Neural crest cell (in vitro differentiated cells): ENCODE measurements at regions not wholly inside any gene's neighbourhood (a gene's known extent, or its start where the extent isn't known, plus 50 kb on each side); places are given as distances from the start of the nearest gene placed in this dataset.

Experiments
- DNase-seq: peaks from one replicate; pipeline ENCODE4 v3.0.0; 2021; ENCODE audit warnings: low read depth, mixed read lengths, low spot score
- H3K27ac Mint-ChIP-seq: one replicate; pipeline ENCODE4 v1.8.0; 2021; ENCODE audit warnings: mild to moderate bottlenecking, mixed read lengths; ENCODE audit not compliant: unreplicated experiment
- H3K27me3 Mint-ChIP-seq: 2 replicates; pipeline ENCODE4 v1.8.0; 2021; ENCODE audit warnings: low read depth, mild to moderate bottlenecking, mixed read lengths
- H3K36me3 Mint-ChIP-seq: 2 replicates; pipeline ENCODE4 v1.8.0; 2021; ENCODE audit warnings: low read depth, mild to moderate bottlenecking, mixed read lengths
- H3K4me1 Mint-ChIP-seq: 2 replicates; pipeline ENCODE4 v1.8.0; 2021; ENCODE audit warnings: mixed read lengths
- H3K4me3 Mint-ChIP-seq: one replicate; pipeline ENCODE4 v1.8.0; 2021; ENCODE audit warnings: mild to moderate bottlenecking, mixed read lengths
- H3K9me3 Mint-ChIP-seq: 2 replicates; pipeline ENCODE4 v1.8.0; 2021; ENCODE audit warnings: mixed read lengths
- TF ChIP-seq, protein P1 (sequence below): fragments of 200-600 bp; sonication (generic); conservative IDR thresholded peaks from 2 replicates; pipeline ENCODE4 v1.5.0; 2021; ENCODE audit warnings: antibody characterized with exemption, mild to moderate bottlenecking

DNA sequence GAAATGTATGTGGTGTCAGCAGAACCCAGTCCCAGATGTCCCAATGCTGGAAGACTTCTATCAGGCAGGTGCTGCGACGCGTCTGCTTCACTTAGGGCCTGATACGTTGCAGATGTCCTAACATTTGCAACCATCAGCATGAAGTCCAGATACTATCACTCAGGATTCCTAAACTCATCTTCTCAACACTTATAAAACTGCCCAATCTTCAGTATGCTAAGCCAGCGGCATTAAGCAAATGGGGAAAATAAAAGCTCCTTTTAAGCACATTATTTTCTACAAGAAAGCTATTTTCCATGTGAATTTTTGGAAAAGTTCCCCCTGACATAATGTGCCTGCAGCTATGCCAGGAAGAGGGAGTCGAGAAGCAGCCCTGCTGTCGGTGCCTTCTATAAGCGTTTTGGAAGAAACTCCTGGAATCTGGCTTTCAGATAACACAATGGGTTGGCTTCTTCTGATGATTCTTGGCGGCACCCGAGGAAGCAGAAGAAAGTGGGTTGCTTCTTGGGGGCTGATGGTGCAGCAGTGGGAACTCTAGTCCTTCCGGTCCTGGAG is 60.7 kb upstream of the ITGA6 start:
- H3K4me1 Mint-ChIP-seq: peaks cover 9% of the 10 kb centered on the region
- H3K36me3 Mint-ChIP-seq: peaks cover 12% of the 10 kb centered on the region
- H3K9me3 Mint-ChIP-seq: peaks cover 28% of the 10 kb centered on the region
- no peak overlapping the region for H3K4me3 Mint-ChIP-seq
- no peaks in the 10 kb centered on the region for H3K27me3 Mint-ChIP-seq
- no peak overlapping the region for H3K27ac Mint-ChIP-seq
- TF ChIP-seq, protein P1, sequence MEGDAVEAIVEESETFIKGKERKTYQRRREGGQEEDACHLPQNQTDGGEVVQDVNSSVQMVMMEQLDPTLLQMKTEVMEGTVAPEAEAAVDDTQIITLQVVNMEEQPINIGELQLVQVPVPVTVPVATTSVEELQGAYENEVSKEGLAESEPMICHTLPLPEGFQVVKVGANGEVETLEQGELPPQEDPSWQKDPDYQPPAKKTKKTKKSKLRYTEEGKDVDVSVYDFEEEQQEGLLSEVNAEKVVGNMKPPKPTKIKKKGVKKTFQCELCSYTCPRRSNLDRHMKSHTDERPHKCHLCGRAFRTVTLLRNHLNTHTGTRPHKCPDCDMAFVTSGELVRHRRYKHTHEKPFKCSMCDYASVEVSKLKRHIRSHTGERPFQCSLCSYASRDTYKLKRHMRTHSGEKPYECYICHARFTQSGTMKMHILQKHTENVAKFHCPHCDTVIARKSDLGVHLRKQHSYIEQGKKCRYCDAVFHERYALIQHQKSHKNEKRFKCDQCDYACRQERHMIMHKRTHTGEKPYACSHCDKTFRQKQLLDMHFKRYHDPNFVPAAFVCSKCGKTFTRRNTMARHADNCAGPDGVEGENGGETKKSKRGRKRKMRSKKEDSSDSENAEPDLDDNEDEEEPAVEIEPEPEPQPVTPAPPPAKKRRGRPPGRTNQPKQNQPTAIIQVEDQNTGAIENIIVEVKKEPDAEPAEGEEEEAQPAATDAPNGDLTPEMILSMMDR: no peak
- no peak for DNase-seq

DNA sequence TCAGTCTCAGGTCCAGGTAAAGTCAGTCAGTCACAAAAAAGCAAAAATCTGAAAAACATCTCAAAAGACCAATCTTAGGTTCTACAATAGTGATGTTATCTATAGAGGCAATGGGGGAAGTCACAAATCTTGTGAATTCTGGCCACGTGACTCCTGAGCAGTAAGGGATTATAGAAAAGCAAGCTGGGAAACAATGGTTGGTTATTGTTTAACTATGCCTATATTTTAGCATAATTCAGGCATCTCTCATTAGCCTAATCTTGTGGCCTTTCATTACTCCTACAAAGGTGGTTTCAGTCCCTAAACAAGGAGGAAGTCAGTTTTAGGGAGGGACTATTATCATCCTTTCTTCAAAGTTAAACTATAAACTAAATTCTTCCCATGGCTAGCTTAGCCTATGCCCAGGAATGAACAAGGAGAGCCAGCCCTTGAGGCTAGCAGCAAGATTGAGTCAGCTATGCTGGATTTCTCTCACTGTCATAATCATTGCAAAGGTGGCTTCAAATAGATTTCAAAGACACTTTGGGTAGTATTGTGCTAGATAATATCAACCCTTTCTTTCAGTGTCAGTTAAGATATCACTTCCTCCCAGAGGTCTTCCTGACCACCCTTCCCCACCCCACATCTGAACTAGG is 56.4 kb upstream of the ITGA6 start:
- Mint-ChIP-seq H3K9me3 (peaks cover 18% of the 10 kb centered on the region), H3K27me3 (no peaks in the 10 kb centered on the region), H3K4me3 (no peak overlapping the region), H3K27ac (no peak overlapping the region), H3K4me1 (no peaks in the 10 kb centered on the region), H3K36me3 (peaks cover 12% of the 10 kb centered on the region)
- TF ChIP-seq, protein P1: no peak
- no peak for DNase-seq

DNA sequence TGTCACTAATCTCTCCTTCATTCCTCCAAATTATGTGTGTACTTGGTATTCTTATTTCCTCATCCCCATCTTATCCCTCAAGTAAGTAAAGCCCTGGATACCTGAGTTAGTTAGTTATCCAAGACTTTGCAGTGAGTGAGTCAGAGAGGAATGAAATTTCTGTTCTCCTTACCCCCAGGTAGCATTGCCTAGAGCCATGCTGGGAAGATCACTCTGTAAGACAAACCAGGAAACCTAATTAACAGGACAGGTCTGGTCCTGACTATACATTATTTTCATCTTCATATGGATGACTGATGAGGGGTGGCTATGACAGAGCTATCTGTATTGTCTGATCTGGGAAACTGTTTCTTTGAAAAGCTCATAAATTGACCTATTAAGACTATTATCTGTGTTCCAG is 55.0 kb upstream of the ITGA6 start:
- DNase-seq: no peak
- no peak overlapping the region for H3K4me3 Mint-ChIP-seq
- TF ChIP-seq, protein P1: no peak
- peaks cover 18% of the 10 kb centered on the region for H3K9me3 Mint-ChIP-seq
- no peaks in the 10 kb centered on the region for H3K27me3 Mint-ChIP-seq
- no peak overlapping the region for H3K27ac Mint-ChIP-seq
- H3K36me3 Mint-ChIP-seq: peaks cover 12% of the 10 kb centered on the region
- H3K4me1 Mint-ChIP-seq: no peaks in the 10 kb centered on the region

DNA sequence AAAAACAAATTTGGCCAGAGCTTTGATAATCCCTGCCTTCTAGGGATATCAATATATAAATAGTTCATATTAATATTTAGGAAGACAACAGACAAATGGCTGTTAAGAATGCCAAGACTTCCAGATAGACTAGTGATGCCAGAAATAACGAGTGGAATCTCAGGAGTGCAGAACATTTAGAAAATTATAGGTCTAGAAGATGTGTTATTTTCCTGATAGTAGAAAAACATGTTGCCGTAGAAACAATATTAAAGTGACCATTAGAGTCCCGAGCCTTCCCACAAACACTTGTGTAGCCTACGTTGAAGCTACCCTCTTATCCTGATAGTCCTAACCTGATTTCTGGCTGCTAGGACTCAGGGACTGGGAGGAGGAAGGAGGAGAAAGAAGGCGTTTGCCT is 54.3 kb upstream of the ITGA6 start:
- no peak overlapping the region for H3K27ac Mint-ChIP-seq
- H3K36me3 Mint-ChIP-seq: peaks cover 12% of the 10 kb centered on the region
- peaks cover 17% of the 10 kb centered on the region for H3K9me3 Mint-ChIP-seq
- no peaks in the 10 kb centered on the region for H3K4me1 Mint-ChIP-seq
- H3K27me3 Mint-ChIP-seq: no peaks in the 10 kb centered on the region
- TF ChIP-seq, protein P1: no peak
- no peak for DNase-seq
- no peak overlapping the region for H3K4me3 Mint-ChIP-seq

DNA sequence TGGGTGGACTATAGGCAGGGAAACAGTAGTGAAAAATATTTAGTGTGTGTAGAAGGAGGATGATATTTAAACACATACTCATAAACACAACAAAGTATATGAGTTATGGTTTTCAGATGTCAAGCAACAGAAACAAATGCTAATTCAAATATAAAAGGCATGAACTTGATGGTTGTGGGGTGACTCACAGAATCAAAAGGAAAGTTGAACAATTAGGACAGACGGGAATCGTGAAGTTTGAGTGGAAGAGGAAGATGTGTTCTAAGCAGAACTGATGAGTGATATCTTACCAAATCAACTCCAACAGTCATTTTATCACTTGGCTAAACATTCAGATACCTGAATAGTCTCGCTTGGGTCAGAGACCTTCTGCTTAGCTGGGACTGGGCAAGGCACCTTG is 53.6 kb upstream of the ITGA6 start:
- H3K4me3 Mint-ChIP-seq: no peak overlapping the region
- peaks cover 12% of the 10 kb centered on the region for H3K36me3 Mint-ChIP-seq
- H3K9me3 Mint-ChIP-seq: peaks cover 13% of the 10 kb centered on the region
- H3K27me3 Mint-ChIP-seq: no peaks in the 10 kb centered on the region
- DNase-seq: no peak
- TF ChIP-seq, protein P1: no peak
- no peak overlapping the region for H3K27ac Mint-ChIP-seq
- H3K4me1 Mint-ChIP-seq: no peaks in the 10 kb centered on the region
